H1 (cell line): ENCODE measurements at regions not wholly inside any gene's neighbourhood (a gene's known extent, or its start where the extent isn't known, plus 50 kb on each side); places are given as distances from the start of the nearest gene placed in this dataset.

ENCODE experiments used
- SP2 ChIP-seq: IDR thresholded peaks from 2 replicates; pipeline ENCODE4 v1.6.1; 2012; ENCODE audit warnings: mild to moderate bottlenecking, low read length, inconsistent platforms
- YY1 ChIP-seq: IDR thresholded peaks from 2 replicates; pipeline ENCODE4 v1.6.1; 2011; ENCODE audit warnings: low read depth, mild to moderate bottlenecking, low read length
- TF ChIP-seq, protein P1 (sequence below): fragments of 300-600 bp; sonication (generic); IDR thresholded peaks from 2 replicates; pipeline ENCODE4 v1.7.1; 2012; ENCODE audit warnings: low read length, moderate library complexity, mild to moderate bottlenecking, inconsistent platforms; ENCODE audit not compliant: insufficient replicate concordance
- TF ChIP-seq, protein P2 (sequence below): IDR thresholded peaks from 2 replicates; pipeline ENCODE4 v1.6.1; 2012; ENCODE audit warnings: inconsistent platforms
- TF ChIP-seq, protein P3 (sequence below): IDR thresholded peaks from 2 replicates; pipeline ENCODE4 v1.6.1; 2011; ENCODE audit warnings: low read length, improper control_type of control experiment

DNA sequence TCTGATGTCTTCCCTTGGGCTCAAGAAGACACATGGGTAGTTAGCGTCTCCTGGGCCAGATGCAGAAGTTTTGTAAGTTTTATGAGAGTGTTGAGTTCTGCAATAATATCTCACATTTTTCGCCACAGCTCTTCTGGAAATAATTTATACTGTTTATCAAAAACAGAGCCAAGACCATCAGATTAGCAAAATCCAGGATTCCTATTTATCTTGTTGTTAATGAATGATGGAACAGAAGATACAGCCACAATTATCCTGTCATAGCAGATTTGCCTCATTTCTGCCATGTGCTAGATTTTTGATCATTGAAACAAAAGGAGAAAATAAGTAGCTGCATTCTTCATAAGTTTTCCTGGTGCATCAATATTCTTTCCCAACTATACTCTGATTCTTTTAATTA lies 1048.6 kb upstream of the KLHL29 start (continued):
- TF ChIP-seq, protein P1, sequence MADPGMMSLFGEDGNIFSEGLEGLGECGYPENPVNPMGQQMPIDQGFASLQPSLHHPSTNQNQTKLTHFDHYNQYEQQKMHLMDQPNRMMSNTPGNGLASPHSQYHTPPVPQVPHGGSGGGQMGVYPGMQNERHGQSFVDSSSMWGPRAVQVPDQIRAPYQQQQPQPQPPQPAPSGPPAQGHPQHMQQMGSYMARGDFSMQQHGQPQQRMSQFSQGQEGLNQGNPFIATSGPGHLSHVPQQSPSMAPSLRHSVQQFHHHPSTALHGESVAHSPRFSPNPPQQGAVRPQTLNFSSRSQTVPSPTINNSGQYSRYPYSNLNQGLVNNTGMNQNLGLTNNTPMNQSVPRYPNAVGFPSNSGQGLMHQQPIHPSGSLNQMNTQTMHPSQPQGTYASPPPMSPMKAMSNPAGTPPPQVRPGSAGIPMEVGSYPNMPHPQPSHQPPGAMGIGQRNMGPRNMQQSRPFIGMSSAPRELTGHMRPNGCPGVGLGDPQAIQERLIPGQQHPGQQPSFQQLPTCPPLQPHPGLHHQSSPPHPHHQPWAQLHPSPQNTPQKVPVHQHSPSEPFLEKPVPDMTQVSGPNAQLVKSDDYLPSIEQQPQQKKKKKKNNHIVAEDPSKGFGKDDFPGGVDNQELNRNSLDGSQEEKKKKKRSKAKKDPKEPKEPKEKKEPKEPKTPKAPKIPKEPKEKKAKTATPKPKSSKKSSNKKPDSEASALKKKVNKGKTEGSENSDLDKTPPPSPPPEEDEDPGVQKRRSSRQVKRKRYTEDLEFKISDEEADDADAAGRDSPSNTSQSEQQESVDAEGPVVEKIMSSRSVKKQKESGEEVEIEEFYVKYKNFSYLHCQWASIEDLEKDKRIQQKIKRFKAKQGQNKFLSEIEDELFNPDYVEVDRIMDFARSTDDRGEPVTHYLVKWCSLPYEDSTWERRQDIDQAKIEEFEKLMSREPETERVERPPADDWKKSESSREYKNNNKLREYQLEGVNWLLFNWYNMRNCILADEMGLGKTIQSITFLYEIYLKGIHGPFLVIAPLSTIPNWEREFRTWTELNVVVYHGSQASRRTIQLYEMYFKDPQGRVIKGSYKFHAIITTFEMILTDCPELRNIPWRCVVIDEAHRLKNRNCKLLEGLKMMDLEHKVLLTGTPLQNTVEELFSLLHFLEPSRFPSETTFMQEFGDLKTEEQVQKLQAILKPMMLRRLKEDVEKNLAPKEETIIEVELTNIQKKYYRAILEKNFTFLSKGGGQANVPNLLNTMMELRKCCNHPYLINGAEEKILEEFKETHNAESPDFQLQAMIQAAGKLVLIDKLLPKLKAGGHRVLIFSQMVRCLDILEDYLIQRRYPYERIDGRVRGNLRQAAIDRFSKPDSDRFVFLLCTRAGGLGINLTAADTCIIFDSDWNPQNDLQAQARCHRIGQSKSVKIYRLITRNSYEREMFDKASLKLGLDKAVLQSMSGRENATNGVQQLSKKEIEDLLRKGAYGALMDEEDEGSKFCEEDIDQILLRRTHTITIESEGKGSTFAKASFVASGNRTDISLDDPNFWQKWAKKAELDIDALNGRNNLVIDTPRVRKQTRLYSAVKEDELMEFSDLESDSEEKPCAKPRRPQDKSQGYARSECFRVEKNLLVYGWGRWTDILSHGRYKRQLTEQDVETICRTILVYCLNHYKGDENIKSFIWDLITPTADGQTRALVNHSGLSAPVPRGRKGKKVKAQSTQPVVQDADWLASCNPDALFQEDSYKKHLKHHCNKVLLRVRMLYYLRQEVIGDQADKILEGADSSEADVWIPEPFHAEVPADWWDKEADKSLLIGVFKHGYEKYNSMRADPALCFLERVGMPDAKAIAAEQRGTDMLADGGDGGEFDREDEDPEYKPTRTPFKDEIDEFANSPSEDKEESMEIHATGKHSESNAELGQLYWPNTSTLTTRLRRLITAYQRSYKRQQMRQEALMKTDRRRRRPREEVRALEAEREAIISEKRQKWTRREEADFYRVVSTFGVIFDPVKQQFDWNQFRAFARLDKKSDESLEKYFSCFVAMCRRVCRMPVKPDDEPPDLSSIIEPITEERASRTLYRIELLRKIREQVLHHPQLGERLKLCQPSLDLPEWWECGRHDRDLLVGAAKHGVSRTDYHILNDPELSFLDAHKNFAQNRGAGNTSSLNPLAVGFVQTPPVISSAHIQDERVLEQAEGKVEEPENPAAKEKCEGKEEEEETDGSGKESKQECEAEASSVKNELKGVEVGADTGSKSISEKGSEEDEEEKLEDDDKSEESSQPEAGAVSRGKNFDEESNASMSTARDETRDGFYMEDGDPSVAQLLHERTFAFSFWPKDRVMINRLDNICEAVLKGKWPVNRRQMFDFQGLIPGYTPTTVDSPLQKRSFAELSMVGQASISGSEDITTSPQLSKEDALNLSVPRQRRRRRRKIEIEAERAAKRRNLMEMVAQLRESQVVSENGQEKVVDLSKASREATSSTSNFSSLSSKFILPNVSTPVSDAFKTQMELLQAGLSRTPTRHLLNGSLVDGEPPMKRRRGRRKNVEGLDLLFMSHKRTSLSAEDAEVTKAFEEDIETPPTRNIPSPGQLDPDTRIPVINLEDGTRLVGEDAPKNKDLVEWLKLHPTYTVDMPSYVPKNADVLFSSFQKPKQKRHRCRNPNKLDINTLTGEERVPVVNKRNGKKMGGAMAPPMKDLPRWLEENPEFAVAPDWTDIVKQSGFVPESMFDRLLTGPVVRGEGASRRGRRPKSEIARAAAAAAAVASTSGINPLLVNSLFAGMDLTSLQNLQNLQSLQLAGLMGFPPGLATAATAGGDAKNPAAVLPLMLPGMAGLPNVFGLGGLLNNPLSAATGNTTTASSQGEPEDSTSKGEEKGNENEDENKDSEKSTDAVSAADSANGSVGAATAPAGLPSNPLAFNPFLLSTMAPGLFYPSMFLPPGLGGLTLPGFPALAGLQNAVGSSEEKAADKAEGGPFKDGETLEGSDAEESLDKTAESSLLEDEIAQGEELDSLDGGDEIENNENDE: no peak
- TF ChIP-seq SP2 (no peak), YY1 (no peak)
- TF ChIP-seq, protein P2, sequence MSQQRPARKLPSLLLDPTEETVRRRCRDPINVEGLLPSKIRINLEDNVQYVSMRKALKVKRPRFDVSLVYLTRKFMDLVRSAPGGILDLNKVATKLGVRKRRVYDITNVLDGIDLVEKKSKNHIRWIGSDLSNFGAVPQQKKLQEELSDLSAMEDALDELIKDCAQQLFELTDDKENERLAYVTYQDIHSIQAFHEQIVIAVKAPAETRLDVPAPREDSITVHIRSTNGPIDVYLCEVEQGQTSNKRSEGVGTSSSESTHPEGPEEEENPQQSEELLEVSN: no peak
- TF ChIP-seq, protein P3, sequence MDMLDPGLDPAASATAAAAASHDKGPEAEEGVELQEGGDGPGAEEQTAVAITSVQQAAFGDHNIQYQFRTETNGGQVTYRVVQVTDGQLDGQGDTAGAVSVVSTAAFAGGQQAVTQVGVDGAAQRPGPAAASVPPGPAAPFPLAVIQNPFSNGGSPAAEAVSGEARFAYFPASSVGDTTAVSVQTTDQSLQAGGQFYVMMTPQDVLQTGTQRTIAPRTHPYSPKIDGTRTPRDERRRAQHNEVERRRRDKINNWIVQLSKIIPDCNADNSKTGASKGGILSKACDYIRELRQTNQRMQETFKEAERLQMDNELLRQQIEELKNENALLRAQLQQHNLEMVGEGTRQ: no peak
